K562 (cell line): ENCODE measurements at regions not wholly inside any gene's neighbourhood (a gene's known extent, or its start where the extent isn't known, plus 50 kb on each side); places are given as distances from the start of the nearest gene placed in this dataset.

Experiments used
- ATAC-seq: fragments of 200-7000 bp; cut with Tn5 transposase; 3 replicates; pipeline ENCODE4 v1.9.1; 2020; ENCODE audit warnings: moderate library complexity
- BruUV-seq: library from RNA; stranded (reverse); fragments of 400-500 nt; replicated peaks from 2 replicates; lab custom pipeline; 2021; lab: Mats Ljungman, UMichigan
- CTCF ChIA-PET: fragments of 300-600 bp; formaldehyde crosslinking; extraction: SDS; loops from one replicate; lab custom pipeline; 2021; ENCODE audit warnings: low intra/inter-chr PET ratio; lab: Yijun Ruan, JAX
- POLR2A ChIA-PET: fragments of 300-600, 350-650 bp; sonication (Branson Sonifier 250); formaldehyde crosslinking; extraction: SDS; loops from one replicate; lab custom pipeline; 2021; ENCODE audit warnings: antibody characterized with exemption, inconsistent platforms; lab: Yijun Ruan, JAX
- DNase-seq, 4 experiments: peaks; one replicate each; pipeline versions ENCODE4 v3.0.0 to v3.0.0-alpha.2; 2011 to 2018; ENCODE audit warnings: low spot score in 3 of 4, mixed read lengths in 3 of 4; ENCODE audit errors: extremely low read depth in 1 of 4
- FAIRE-seq: peaks from 2 replicates; lab custom pipeline; 2011; peaks lifted over from hg19 to GRCh38; lab: Jason Lieb, UNC
- H2AFZ ChIP-seq: 2 replicates; pipeline ENCODE4 v1.6.0; 2011; ENCODE audit warnings: low read depth, low read length, control low read depth, inconsistent platforms
- H3K27ac ChIP-seq: fragments of 200-600 bp; 3 replicates; pipeline ENCODE4 v1.8.0; 2011; ENCODE audit warnings: low read depth, mild to moderate bottlenecking, control low read depth, inconsistent platforms, low read length, moderate library complexity, mixed read lengths; ENCODE audit errors: extremely low read depth
- H3K27me3 ChIP-seq, 2 experiments: fragments of 300-600 bp in 1 of 2; 2 replicates in 1 of 2; 3 replicates in 1 of 2; pipeline versions ENCODE4 v1.6.0 to v1.8.0; 2011; ENCODE audit warnings: inconsistent platforms in 2 of 2, low read length in 2 of 2, mild to moderate bottlenecking in 1 of 2, mixed read lengths in 1 of 2, moderate library complexity in 1 of 2; ENCODE audit not compliant: control insufficient read depth in 2 of 2, insufficient read depth in 2 of 2
- H3K36me3 ChIP-seq: fragments of 300-600 bp; 3 replicates; pipeline ENCODE4 v1.8.0; 2011; ENCODE audit warnings: mild to moderate bottlenecking, low read length, inconsistent platforms; ENCODE audit not compliant: control insufficient read depth, insufficient read depth
- H3K4me1 ChIP-seq, 2 experiments: fragments of 200-600 bp in 1 of 2; replicated peaks in 1 of 2; 2 replicates in 1 of 2; 3 replicates in 1 of 2; pipeline versions ENCODE4 v1.5.1 to v1.8.0; 2011; ENCODE audit warnings: inconsistent platforms in 2 of 2, low read length in 2 of 2, mild to moderate bottlenecking in 1 of 2, mixed read lengths in 1 of 2, moderate library complexity in 1 of 2; ENCODE audit not compliant: control insufficient read depth in 2 of 2, insufficient read depth in 2 of 2
- H3K4me2 ChIP-seq: 2 replicates; pipeline ENCODE4 v1.6.1; 2011; ENCODE audit warnings: low read length, control low read depth, inconsistent platforms, mixed read lengths; ENCODE audit not compliant: insufficient read depth
- H3K4me3 ChIP-seq: fragments of 200-600 bp; sonication (generic), shearing (Covaris generic); 2 replicates; pipeline ENCODE4 v1.5.1; 2016; ENCODE audit warnings: control low read depth, inconsistent platforms
- H3K79me2 ChIP-seq: fragments of 200-600 bp; 3 replicates; pipeline ENCODE4 v1.8.0; 2011; ENCODE audit warnings: low read length, inconsistent platforms; ENCODE audit not compliant: control insufficient read depth, insufficient read depth
- H3K9ac ChIP-seq, 2 experiments: 2 replicates each; pipeline versions ENCODE4 v1.6.0 to v1.6.1; 2011; ENCODE audit warnings: low read depth in 2 of 2, low read length in 2 of 2, control low read depth in 1 of 2, inconsistent platforms in 1 of 2, mild to moderate bottlenecking in 1 of 2, mixed read lengths in 1 of 2; ENCODE audit not compliant: insufficient read depth in 1 of 2
- H3K9me1 ChIP-seq: one replicate; pipeline ENCODE4 v1.6.0; 2011; ENCODE audit warnings: inconsistent platforms, mild to moderate bottlenecking, low read length, moderate library complexity; ENCODE audit not compliant: control insufficient read depth, insufficient read depth
- H3K9me3 ChIP-seq: replicated peaks from 2 replicates; pipeline ENCODE4 v1.5.1; 2011; ENCODE audit warnings: low read depth, low read length, inconsistent platforms; ENCODE audit not compliant: control insufficient read depth, insufficient read depth
- H4K20me1 ChIP-seq: replicated peaks from 2 replicates; pipeline ENCODE4 v1.6.1; 2011; ENCODE audit warnings: low read length, inconsistent platforms, mixed read lengths; ENCODE audit not compliant: control insufficient read depth, insufficient read depth
- ADNP ChIP-seq: fragments of 200-800 bp; sonication (Bioruptor generic); IDR thresholded peaks from 2 replicates; pipeline ENCODE4 v1.6.1; 2016; ENCODE audit warnings: missing genetic modification characterization, missing compliant biosample characterization
- CCAR2 ChIP-seq: fragments of 200-400 bp; formaldehyde crosslinking; IDR thresholded peaks from 2 replicates; pipeline ENCODE4 v1.6.1; 2017; ENCODE audit warnings: mild to moderate bottlenecking, low read depth, low read length
- CHAMP1 ChIP-seq: fragments of 450-650 bp; IDR thresholded peaks from 2 replicates; pipeline ENCODE4 v1.6.1; 2016; ENCODE audit warnings: mild to moderate bottlenecking
- ELK3 ChIP-seq: fragments of 450-650 bp; formaldehyde crosslinking; IDR thresholded peaks from 2 replicates; pipeline ENCODE4 v1.4.0; 2020; ENCODE audit warnings: mild to moderate bottlenecking
- GTF2E2 ChIP-seq: fragments of 200-800 bp; sonication (Bioruptor generic); IDR thresholded peaks from 2 replicates; pipeline ENCODE4 v1.6.1; 2016; ENCODE audit warnings: missing genetic modification characterization, missing compliant biosample characterization
- GTF2F1 ChIP-seq: IDR thresholded peaks from 2 replicates; pipeline ENCODE4 v1.6.1; 2011; ENCODE audit warnings: low read depth, low read length, improper control_type of control experiment
- HLTF ChIP-seq: fragments of 450-650 bp; IDR thresholded peaks from 2 replicates; pipeline ENCODE4 v1.6.1; 2016
- HMGN3 ChIP-seq: IDR thresholded peaks from 2 replicates; pipeline ENCODE4 v1.6.1; 2011; ENCODE audit warnings: borderline replicate concordance, low read depth, mild to moderate bottlenecking, mixed read lengths, low read length; ENCODE audit not compliant: insufficient read length; ENCODE audit errors: extremely low read depth
- IRF9 ChIP-seq: fragments of 450-650 bp; IDR thresholded peaks from 2 replicates; pipeline ENCODE4 v1.6.1; 2016; ENCODE audit warnings: missing biosample characterization, missing genetic modification characterization
- KAT2B ChIP-seq: IDR thresholded peaks from one replicate; pipeline ENCODE4 v1.6.1; 2012; ENCODE audit warnings: low read depth, mild to moderate bottlenecking, control low read depth, inconsistent platforms, low read length, moderate library complexity
- NFXL1 ChIP-seq: fragments of 450-650 bp; formaldehyde crosslinking; IDR thresholded peaks from 2 replicates; pipeline ENCODE4 v1.4.0; 2021; ENCODE audit warnings: mild to moderate bottlenecking
- NR2C1 ChIP-seq, 2 experiments: fragments of 450-650 bp; IDR thresholded peaks; 2 replicates each; pipeline ENCODE4 v1.6.1; 2017; ENCODE audit warnings: mild to moderate bottlenecking in 2 of 2, antibody characterized with exemption in 1 of 2, inconsistent platforms in 1 of 2, missing compliant biosample characterization in 1 of 2, missing genetic modification characterization in 1 of 2
- PRPF4 ChIP-seq: fragments of 200-400 bp; formaldehyde crosslinking; IDR thresholded peaks from one replicate; pipeline ENCODE4 v1.6.1; 2017; ENCODE audit warnings: low read length, low read depth, mild to moderate bottlenecking; ENCODE audit not compliant: insufficient read depth, poor library complexity, severe bottlenecking
- SMAD2 ChIP-seq: fragments of 150-350 bp; IDR thresholded peaks from 2 replicates; pipeline ENCODE4 v1.6.1; 2014; ENCODE audit warnings: low read depth, mild to moderate bottlenecking, low read length
- SMARCA5 ChIP-seq: fragments of 450-650 bp; IDR thresholded peaks from 2 replicates; pipeline ENCODE4 v1.6.1; 2016
- ZNF217 ChIP-seq: sonication (generic); formaldehyde crosslinking; IDR thresholded peaks from 2 replicates; pipeline ENCODE4 v1.8.0; 2022; ENCODE audit warnings: mild to moderate bottlenecking, missing genetic modification reagents
- ZNF707 ChIP-seq: fragments of 250-450 bp; sonication (Bioruptor Pico); conservative IDR thresholded peaks from 2 replicates; pipeline ENCODE4 v1.8.0; 2022; ENCODE audit warnings: inconsistent platforms, mild to moderate bottlenecking, moderate library complexity
- ZNF780A ChIP-seq: fragments of 250-450 bp; sonication (Bioruptor Pico); IDR thresholded peaks from 2 replicates; pipeline ENCODE4 v1.5.0; 2021; ENCODE audit warnings: mild to moderate bottlenecking
- ZSCAN32 ChIP-seq: fragments of 450-650 bp; formaldehyde crosslinking; IDR thresholded peaks from 2 replicates; pipeline ENCODE4 v1.4.0; 2020; ENCODE audit warnings: mild to moderate bottlenecking, moderate library complexity
- WGBS: fragments of 100-300 bp; shearing (Covaris generic); methylation state at CpG from one replicate; pipeline ENCODE4 v1.1.6; 2016; ENCODE audit warnings: low coverage, mixed read lengths; ENCODE audit not compliant: insufficient coverage; ENCODE audit errors: missing lambda C conversion rate; 5-methylcytosine and 5-hydroxymethylcytosine counted together
- in situ Hi-C: fragments of 300-500 bp; cut with MboI; formaldehyde crosslinking; loops from 4 replicates; pipeline ENCODE4 v1.15.0; 2018; ENCODE audit warnings: inconsistent platforms, mixed read lengths
- intact Hi-C: fragments of 100-400 bp; cut with micrococcal nuclease; formaldehyde crosslinking; loops from 2 replicates; pipeline ENCODE4 v1.14.2; 2022
- TF ChIP-seq, protein P1 (sequence below): sonication (generic); formaldehyde crosslinking; IDR thresholded peaks from 2 replicates; pipeline ENCODE4 v1.8.1; 2022; ENCODE audit warnings: missing genetic modification reagents

DNA sequence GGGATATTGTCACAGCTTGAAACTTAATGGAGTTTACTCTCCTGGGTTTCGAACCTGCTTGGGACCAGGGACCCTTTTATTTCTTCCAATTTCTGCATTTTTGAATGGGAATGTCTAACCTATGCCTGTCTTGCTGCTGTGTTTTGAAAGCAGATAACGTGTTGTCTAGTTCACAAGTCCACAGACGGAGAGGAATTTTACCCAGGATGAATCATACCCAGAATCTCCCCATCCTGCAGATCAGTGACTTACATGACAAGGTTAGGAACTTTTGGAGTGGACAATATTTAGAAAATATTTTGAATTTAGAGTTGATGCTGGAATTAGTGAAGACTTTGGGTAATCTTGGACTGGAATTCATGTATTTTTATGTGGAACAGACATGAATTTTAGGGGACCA lies 68.6 kb upstream of the RFXAP start:
- no peaks in the 10 kb centered on the region for H4K20me1 ChIP-seq
- no peaks in the 10 kb centered on the region for H3K79me2 ChIP-seq
- no peak overlapping the region for H3K9ac ChIP-seq
- H3K27me3 ChIP-seq, result no peaks in the 10 kb centered on the region
- ChIA-PET POLR2A (no interaction called here), CTCF (no interaction called here)
- no peaks in the 10 kb centered on the region for H3K9me1 ChIP-seq
- WGBS, result 0% methylated on average over 3 of the region's 3 CpGs
- H3K27ac ChIP-seq, result no peak overlapping the region
- H3K4me3 ChIP-seq, result no peak overlapping the region
- TF ChIP-seq HLTF (no peak), IRF9 (no peak), GTF2F1 (no peak), ELK3 (no peak), ADNP (tag) (no peak), ZNF780A (no peak), CCAR2 (no peak), GTF2E2 (no peak), KAT2B (no peak), NR2C1 (IDR thresholded peaks at IDR 0.05) (no peak), NR2C1 (tag; IDR thresholded peaks at IDR 0.05) (no peak), ZNF217 (CRISPR knock-in tag) (no peak), SMARCA5 (no peak), ZNF707 (CRISPR knock-in tag) (no peak), ZSCAN32 (CRISPR knock-in tag) (no peak), PRPF4 (no peak), HMGN3 (no peak), SMAD2 (no peak), NFXL1 (CRISPR knock-in tag) (no peak), CHAMP1 (no peak)
- TF ChIP-seq, protein P1, sequence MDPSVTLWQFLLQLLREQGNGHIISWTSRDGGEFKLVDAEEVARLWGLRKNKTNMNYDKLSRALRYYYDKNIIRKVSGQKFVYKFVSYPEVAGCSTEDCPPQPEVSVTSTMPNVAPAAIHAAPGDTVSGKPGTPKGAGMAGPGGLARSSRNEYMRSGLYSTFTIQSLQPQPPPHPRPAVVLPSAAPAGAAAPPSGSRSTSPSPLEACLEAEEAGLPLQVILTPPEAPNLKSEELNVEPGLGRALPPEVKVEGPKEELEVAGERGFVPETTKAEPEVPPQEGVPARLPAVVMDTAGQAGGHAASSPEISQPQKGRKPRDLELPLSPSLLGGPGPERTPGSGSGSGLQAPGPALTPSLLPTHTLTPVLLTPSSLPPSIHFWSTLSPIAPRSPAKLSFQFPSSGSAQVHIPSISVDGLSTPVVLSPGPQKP, result no peak
- H2AFZ ChIP-seq, result no peak overlapping the region
- no peak for DNase-seq
- H3K9me3 ChIP-seq, result no peaks in the 10 kb centered on the region
- H3K36me3 ChIP-seq, result no peaks in the 10 kb centered on the region
- in situ Hi-C loops (no loop called here), intact Hi-C loops (no loop called here)
- no peaks in the 10 kb centered on the region for H3K4me1 ChIP-seq
- no peak for ATAC-seq
- no TSS peak for BruUV-seq
- no peak for FAIRE-seq
- no peak overlapping the region for H3K4me2 ChIP-seq
